LNCAP (cell line): ENCODE measurements at regions not wholly inside any gene's neighbourhood (a gene's known extent, or its start where the extent isn't known, plus 50 kb on each side); places are given as distances from the start of the nearest gene placed in this dataset.

Experiments
- CTCF ChIP-seq: fragments of 450-650 bp; IDR thresholded peaks from 2 replicates; pipeline ENCODE4 v1.5.1; 2017; ENCODE audit warnings: mild to moderate bottlenecking

DNA sequence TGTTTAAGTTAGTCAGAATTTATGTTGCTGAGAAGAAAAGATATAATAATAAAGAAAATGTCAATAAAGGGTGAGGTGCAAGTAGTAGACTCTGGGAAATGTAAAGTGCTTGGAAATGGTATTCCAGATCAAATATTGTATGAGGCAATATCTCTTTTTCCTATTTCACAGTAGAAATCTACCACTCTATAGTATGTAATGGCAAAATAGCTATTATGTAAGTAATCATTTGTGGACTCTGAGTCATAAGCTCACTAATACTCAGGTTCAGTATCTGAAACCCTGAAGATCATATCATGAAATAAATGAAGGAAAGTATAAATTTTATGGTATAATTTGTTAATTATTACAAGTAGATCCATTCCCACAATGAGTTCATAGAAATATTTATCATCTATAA lies 322.1 kb downstream of the PYDC2 start:
- TF ChIP-seq CTCF = no peak

GRCh38 chr3:191790934-191791333 lies 330.0 kb downstream of the PYDC2 start:
- no peak for TF ChIP-seq CTCF

GRCh38 chr3:191792580-191792979 lies 331.6 kb downstream of the PYDC2 start:
- no peak for TF ChIP-seq CTCF

DNA sequence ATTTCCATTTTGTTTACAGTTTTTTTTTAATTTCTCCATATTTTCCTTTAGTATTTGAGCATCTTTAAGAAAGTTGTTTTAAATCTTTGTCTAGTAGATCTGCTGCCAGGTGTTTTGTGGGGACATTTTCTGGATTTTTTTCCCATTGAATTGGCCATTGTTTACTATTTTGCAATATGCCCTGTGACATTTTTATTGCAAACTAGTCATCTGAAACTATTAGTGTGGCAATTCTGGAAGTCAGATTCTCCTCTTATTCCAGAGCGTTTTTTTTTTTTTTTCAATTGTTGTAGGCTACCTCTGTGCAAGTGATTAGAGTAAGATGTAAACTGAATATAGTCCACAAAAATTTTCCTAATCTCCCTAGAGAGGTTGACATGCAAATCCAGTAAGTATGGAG lies 334.2 kb downstream of the PYDC2 start:
- TF ChIP-seq CTCF = no peak

DNA sequence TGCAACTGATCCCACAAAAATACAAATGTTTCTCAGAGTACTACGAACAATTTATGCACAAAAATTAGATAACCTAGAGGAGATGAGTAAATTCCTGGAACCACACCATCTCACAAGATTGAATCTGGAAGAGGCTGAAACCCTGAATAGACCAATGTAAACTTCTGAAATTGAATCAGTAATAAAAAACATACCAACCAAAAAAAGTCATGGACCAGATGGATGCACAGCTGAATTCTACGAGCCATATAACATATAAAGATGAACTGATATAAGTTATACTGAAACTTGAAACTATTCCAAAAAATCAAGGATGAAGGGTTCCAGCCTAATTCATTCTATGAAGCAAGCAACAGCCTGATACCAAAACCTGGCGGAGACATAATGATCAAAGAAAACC lies 336.3 kb downstream of the PYDC2 start:
- TF ChIP-seq CTCF = no peak

GRCh38 chr3:191802671-191803070 lies 341.7 kb downstream of the PYDC2 start:
- no peak for TF ChIP-seq CTCF

- no peak for TF ChIP-seq CTCF
Measured at GRCh38 chr3:191804935-191805334, 344.0 kb downstream of the PYDC2 start.

DNA sequence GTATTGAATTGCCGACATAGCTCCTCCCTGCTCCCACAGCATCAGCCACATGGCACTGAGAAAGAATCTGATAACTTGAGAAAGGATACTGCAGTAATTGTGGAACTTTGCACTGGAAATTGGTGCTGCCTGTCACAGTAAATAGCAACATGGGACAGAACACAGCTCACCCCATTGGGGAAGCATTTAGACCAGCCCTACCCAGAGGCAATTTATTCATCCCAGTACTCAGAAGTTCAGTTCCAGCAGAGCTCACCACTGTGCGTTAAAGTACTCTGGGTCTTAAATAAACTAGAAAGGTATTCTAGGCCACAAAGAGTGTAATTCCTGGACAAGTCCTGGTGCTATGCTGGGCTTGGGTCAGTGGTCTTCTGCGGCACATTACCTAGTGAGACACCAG lies 347.1 kb downstream of the PYDC2 start:
- TF ChIP-seq CTCF = no peak
